ENCODE measurements at regions not wholly inside any gene's neighbourhood (a gene's known extent, or its start where the extent isn't known, plus 50 kb on each side); places are given as distances from the start of the nearest gene placed in this dataset.

DNA sequence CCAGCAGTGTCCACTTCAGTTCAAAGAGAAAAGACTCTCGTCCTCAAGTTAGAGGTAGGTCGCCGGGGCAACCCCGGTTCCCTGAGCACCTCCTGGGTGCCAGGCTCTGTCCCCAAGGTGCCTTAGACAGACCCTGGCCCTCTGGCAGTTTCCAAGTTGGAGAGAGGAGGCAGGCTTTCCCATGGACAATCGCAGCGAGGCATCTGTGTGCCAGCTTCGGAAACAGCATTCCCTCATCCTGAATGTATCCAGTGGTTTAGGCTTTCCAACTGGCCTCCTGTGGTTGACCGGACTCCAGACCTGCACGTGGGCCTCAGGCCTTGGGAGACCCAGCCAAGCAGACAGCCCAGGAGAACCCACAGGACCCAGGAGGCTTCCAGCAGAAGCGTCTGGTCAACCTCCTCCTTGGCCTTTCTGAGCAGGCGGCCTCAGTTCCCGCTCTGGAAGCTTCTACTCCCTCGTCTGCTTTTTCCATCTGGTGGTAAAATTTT is 70.3 kb downstream of the KCNF1 start:
- TF ChIP-seq, protein P1, sequence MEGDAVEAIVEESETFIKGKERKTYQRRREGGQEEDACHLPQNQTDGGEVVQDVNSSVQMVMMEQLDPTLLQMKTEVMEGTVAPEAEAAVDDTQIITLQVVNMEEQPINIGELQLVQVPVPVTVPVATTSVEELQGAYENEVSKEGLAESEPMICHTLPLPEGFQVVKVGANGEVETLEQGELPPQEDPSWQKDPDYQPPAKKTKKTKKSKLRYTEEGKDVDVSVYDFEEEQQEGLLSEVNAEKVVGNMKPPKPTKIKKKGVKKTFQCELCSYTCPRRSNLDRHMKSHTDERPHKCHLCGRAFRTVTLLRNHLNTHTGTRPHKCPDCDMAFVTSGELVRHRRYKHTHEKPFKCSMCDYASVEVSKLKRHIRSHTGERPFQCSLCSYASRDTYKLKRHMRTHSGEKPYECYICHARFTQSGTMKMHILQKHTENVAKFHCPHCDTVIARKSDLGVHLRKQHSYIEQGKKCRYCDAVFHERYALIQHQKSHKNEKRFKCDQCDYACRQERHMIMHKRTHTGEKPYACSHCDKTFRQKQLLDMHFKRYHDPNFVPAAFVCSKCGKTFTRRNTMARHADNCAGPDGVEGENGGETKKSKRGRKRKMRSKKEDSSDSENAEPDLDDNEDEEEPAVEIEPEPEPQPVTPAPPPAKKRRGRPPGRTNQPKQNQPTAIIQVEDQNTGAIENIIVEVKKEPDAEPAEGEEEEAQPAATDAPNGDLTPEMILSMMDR (IDR thresholded peaks at IDR 0.05) = no peak
- TF ChIP-seq EZH2phosphoT487 (IDR thresholded peaks at IDR 0.05) (no peak), EZH2 (IDR thresholded peaks at IDR 0.05) (no peak)

All from neural progenitor cell (in vitro differentiated cells).